BJ (cell line): ENCODE measurements at regions not wholly inside any gene's neighbourhood (a gene's known extent, or its start where the extent isn't known, plus 50 kb on each side); places are given as distances from the start of the nearest gene placed in this dataset.

Experiments
- CTCF ChIA-PET: fragments of 350-600 bp; formaldehyde crosslinking; extraction: SDS; loops from one replicate; lab custom pipeline; 2021; ENCODE audit warnings: antibody characterized with exemption, inconsistent platforms; lab: Yijun Ruan, JAX
- POLR2A ChIA-PET: fragments of 300-600 bp; sonication (Branson Sonifier 250); formaldehyde crosslinking; extraction: SDS; loops from one replicate; lab custom pipeline; 2021; ENCODE audit warnings: antibody characterized with exemption; lab: Charles Lee
- DNase-seq: peaks from one replicate; pipeline ENCODE4 v3.0.0-alpha.2; 2011; ENCODE audit warnings: low read depth
- H3K27me3 ChIP-seq: 2 replicates; pipeline ENCODE4 v1.6.0; 2011; ENCODE audit warnings: low read length; ENCODE audit not compliant: control insufficient read depth, insufficient read depth
- H3K36me3 ChIP-seq: 2 replicates; pipeline ENCODE4 v1.5.1; 2011; ENCODE audit warnings: low read length; ENCODE audit not compliant: control insufficient read depth, insufficient read depth
- H3K4me3 ChIP-seq: 2 replicates; pipeline ENCODE4 v1.5.1; 2011; ENCODE audit warnings: low read depth, mild to moderate bottlenecking, control low read depth, low read length
- CTCF ChIP-seq: IDR thresholded peaks from 2 replicates; pipeline ENCODE4 v1.5.1; 2011; ENCODE audit warnings: low read depth, mild to moderate bottlenecking, control low read depth, inconsistent platforms, low read length, moderate library complexity; ENCODE audit not compliant: insufficient read depth

- no peak overlapping the region for H3K4me3 ChIP-seq
- no peak for TF ChIP-seq CTCF
- DNase-seq: no peak
- ChIA-PET POLR2A (no interaction called here), CTCF (no interaction called here)
- no peaks in the 10 kb centered on the region for H3K27me3 ChIP-seq
- no peaks in the 10 kb centered on the region for H3K36me3 ChIP-seq
Measured at GRCh38 chr7:121643320-121643719, 229.6 kb upstream of the PTPRZ1 start.

- Histone ChIP-seq H3K4me3 (no peak overlapping the region), H3K36me3 (no peaks in the 10 kb centered on the region), H3K27me3 (no peaks in the 10 kb centered on the region)
- no peak for DNase-seq
- no peak for TF ChIP-seq CTCF
- ChIA-PET CTCF (no interaction called here), POLR2A (no interaction called here)
Measured at GRCh38 chr7:121639705-121640104, 233.3 kb upstream of the PTPRZ1 start.

GRCh38 chr7:121638286-121638685 lies 234.7 kb upstream of the PTPRZ1 start:
- Histone ChIP-seq H3K27me3 (no peaks in the 10 kb centered on the region), H3K4me3 (no peak overlapping the region), H3K36me3 (no peaks in the 10 kb centered on the region)
- ChIA-PET POLR2A (no interaction called here), CTCF (interaction anchor here (1.0 kb wide), 1 partner anchor 19 kb away, joined by 4 read pairs; no protein-coding TSS in a partner anchor)
- TF ChIP-seq CTCF: no peak
- no peak for DNase-seq

- Histone ChIP-seq H3K4me3 (no peak overlapping the region), H3K27me3 (no peaks in the 10 kb centered on the region), H3K36me3 (no peaks in the 10 kb centered on the region)
- DNase-seq: no peak
- CTCF ChIA-PET: no interaction called here
- TF ChIP-seq CTCF: no peak
- POLR2A ChIA-PET: no interaction called here
Measured at GRCh38 chr7:121634356-121634755, 238.2 kb upstream of the FAM3C start.

GRCh38 chr7:121633186-121633585 lies 237.1 kb upstream of the FAM3C start:
- TF ChIP-seq CTCF: no peak
- no peak for DNase-seq
- Histone ChIP-seq H3K27me3 (no peaks in the 10 kb centered on the region), H3K4me3 (no peak overlapping the region), H3K36me3 (no peaks in the 10 kb centered on the region)
- ChIA-PET POLR2A (no interaction called here), CTCF (no interaction called here)
